ENCODE measurements at regions not wholly inside any gene's neighbourhood (a gene's known extent, or its start where the extent isn't known, plus 50 kb on each side); places are given as distances from the start of the nearest gene placed in this dataset.

- TF ChIP-seq CTCF (conservative IDR thresholded peaks at IDR 0.05): no peak
- TF ChIP-seq EZH2 (IDR thresholded peaks at IDR 0.05; ENCODE audit: low read depth): no peak
Measured at GRCh38 chr1:239067480-239067879, 318.9 kb upstream of the CHRM3 start.
